NCI-H526 (cell line): ENCODE measurements at regions not wholly inside any gene's neighbourhood (a gene's known extent, or its start where the extent isn't known, plus 50 kb on each side); places are given as distances from the start of the nearest gene placed in this dataset.
"Not testable (repeated sequence)": the region's sequence is repeated elsewhere in the genome, so short reads cannot be mapped to it uniquely, and the experiment has no call there.

ENCODE experiments used
- DNase-seq, 2 experiments: peaks; one replicate each; lab custom pipeline; 2025; lab: John Stamatoyannopoulos, UW

- not testable (repeated sequence) for DNase-seq
Measured at GRCh38 chr9:129545876-129546275, 75.0 kb downstream of the C9orf50 start.

- no peak for DNase-seq
Measured at GRCh38 chr9:129544761-129545160, 76.1 kb downstream of the C9orf50 start.

GRCh38 chr9:129542741-129543140, 78.2 kb downstream of the C9orf50 start:
- no peak for DNase-seq

- DNase-seq: no peak
Measured at GRCh38 chr9:129541270-129541669, 79.6 kb downstream of the C9orf50 start.

GRCh38 chr9:129539446-129539845, 81.5 kb downstream of the C9orf50 start:
- DNase-seq: no peak

- DNase-seq: not testable (repeated sequence)
Measured at GRCh38 chr9:129531860-129532402, 89.0 kb downstream of the C9orf50 start.

GRCh38 chr9:129527955-129528354, 92.9 kb downstream of the C9orf50 start:
- not testable (repeated sequence) for DNase-seq

GRCh38 chr9:129525656-129526196, 95.2 kb downstream of the C9orf50 start:
- DNase-seq: peak; percentile 80 to 84

- DNase-seq: no peak
Measured at GRCh38 chr9:129524582-129525270, 96.2 kb downstream of the C9orf50 start.

- DNase-seq: no peak
Measured at GRCh38 chr9:129523943-129524581, 96.8 kb downstream of the C9orf50 start.

GRCh38 chr9:129522351-129522750, 98.5 kb downstream of the C9orf50 start:
- no peak for DNase-seq

GRCh38 chr9:129520082-129520481, 100.8 kb downstream of the C9orf50 start:
- DNase-seq: no peak

GRCh38 chr9:129518074-129518473, 102.8 kb downstream of the C9orf50 start:
- no peak for DNase-seq

- DNase-seq: no peak
Measured at GRCh38 chr9:129517006-129517405, 103.9 kb downstream of the C9orf50 start.

- no peak for DNase-seq
Measured at GRCh38 chr9:129514891-129515290, 106.0 kb downstream of the C9orf50 start.

GRCh38 chr9:129514497-129514867, 106.4 kb downstream of the C9orf50 start:
- no peak for DNase-seq

GRCh38 chr9:129513856-129514496, 106.9 kb downstream of the C9orf50 start:
- DNase-seq: no peak

GRCh38 chr9:129513282-129513681, 107.6 kb downstream of the C9orf50 start:
- DNase-seq: no peak

GRCh38 chr9:129511285-129511900, 109.5 kb downstream of the C9orf50 start:
- DNase-seq: no peak

- no peak for DNase-seq
Measured at GRCh38 chr9:129509533-129509928, 111.4 kb downstream of the C9orf50 start.

GRCh38 chr9:129507805-129508204, 113.1 kb downstream of the C9orf50 start:
- DNase-seq: no peak

- no peak for DNase-seq
Measured at GRCh38 chr9:129506892-129507291, 114.0 kb downstream of the C9orf50 start.
